ENCODE measurements at regions not wholly inside any gene's neighbourhood (a gene's known extent, or its start where the extent isn't known, plus 50 kb on each side); places are given as distances from the start of the nearest gene placed in this dataset.
A peak's percentile ranks its signal among the peaks of the same experiment; 100 is the strongest.

GRCh38 chr10:113219446-113219845 lies 269.4 kb downstream of the TCF7L2 start:
- no peak for DNase-seq

DNA sequence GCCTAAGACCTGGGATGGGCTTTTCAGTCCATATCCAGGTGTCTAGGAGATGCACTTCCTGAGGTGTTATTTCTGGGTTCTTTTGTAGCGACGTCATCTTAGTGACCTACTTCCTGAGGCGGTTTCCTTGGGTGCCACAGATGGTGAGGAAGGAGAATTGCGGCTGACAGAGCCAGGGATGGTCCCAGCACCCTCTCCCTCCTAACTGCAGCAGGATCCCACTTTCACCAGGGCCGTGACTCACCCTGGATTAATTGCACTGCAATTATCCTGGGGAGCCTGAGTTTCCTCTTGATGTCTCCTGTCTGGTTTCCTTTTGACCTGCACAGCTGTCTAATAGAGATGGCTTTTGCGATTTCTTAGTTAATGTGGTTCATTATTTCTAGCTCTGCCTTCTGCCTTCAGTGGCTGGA lies 271.7 kb downstream of the TCF7L2 start:
- DNase-seq = no peak

DNA sequence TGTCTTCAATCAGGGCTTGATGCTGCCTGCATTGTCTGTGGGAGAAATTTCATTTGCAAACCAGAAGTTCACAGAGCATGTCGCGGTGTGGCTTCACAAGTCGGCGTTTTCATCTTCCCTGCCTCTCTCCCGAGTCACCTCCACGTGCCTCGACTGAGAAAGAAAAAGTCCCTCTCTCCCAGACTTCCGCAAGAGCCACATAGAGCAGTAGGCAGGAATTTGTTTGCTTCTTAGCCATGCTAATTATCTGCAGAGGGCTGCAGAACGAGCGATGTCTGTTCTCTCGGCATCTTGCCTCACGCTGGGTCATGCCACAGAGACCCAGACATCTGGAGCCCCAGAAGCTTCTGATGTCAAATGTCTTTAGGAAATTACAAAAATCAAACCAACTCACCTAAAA lies 272.2 kb downstream of the TCF7L2 start:
- no peak for DNase-seq

DNA sequence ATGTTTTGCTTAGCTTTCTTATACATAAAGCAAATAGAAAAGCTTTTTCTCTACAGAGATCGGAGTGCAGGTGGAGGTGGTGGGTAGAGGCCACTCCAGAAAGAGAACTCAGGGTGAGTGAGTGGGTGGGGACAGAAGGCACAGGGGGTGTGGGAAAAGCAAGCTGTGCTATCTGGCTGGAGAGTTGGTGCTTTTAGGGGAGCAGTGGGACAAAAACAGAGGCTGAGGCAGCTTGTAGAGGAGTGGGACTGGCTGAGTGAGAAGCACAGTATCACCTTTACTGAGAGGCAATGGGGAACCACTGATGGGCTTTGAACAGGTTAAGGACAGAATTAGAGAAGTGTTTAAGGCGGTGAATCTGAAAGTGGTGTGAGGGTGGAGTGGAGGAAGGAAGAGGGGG lies 275.3 kb downstream of the TCF7L2 start:
- no peak for DNase-seq

DNA sequence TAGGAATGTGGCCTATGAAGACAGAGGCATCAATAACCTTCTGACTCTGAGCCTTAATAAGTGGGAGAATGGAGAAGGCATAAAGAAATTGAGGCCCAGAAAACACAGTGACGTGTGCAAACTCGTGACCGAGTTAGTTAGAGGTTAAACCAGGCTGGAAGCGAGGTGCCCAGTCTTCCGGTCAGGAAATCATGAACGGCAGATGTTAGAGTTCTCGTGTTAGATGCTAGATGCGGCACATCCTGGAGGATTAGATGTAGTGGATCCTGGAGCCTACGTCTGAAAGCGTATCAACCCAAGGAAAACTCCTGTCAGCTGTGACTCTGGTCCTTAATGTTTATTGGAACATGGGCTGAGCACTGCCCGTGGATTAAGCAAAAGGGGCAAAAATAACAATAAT lies 275.9 kb downstream of the TCF7L2 start:
- no peak for DNase-seq

DNA sequence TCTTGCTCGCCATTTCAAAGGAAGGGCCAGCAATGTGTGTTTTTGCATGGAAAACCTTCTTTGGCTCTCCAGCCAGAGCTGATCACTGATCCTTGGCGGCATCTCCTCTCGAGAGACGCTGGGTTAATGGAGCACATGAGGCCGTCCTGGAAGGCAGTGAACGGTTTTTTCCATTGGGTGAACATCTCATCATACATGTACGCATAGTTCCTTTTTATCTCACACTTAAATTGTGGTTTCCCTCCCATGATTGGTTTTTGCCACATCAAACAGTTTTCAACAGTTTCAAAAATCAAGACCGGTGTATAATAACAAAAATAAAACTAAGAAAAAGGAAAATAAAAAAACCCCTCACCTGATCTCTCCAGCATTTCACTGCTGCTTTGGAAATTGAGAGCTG lies 276.4 kb downstream of the TCF7L2 start:
- peak; percentile 13 for DNase-seq

- no peak for DNase-seq
These were observed 276.9 kb downstream of the TCF7L2 start for GRCh38 chr10:113226831-113227445.

DNA sequence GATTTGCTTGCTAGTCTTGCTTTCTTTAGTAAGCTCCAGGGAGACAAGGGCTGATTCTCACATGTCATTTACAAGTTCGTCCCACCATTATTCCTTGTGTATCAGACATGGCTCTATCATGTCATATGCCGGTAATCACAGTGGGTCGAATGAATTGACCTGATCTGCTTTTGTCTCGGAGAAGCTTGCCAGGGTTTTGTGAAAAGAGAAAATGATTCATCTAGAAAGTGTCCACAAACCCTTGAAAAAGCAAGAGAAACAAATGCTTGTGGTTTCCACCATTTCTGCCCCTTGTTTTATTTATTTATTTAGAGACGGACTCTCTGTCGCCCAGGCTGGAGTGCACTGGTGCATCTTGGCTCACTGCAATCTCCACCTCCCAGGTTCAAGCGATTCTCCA lies 278.5 kb downstream of the TCF7L2 start:
- DNase-seq = no peak

DNA sequence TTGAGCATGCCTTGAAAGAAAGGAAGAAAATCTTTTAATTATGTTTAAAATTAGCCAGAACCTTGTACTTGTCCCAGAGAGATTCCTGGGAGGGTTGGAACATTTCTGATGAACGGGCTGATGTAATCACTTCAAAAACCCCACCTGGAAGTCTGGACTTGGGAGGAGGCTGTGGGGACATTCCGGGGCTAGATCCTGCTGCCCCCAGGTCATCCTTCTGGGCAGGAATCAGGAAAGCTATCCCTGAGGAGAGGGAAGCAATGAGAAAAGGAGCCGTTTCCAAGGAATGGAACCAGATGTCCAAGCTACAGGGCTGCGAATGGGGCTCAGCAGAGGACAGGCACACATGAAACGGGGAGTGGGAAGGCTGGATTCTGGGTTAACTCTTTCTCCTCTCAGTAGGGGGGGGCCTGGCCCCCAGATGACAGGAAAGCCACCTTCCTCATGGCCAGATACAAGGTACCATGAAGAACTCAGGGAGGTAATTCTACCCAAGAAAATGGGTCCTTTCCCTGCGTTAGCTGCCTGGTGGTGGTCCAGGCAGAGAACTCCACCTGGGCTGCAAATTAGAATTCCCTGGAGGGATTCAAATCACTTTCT lies 280.1 kb downstream of the TCF7L2 start:
- DNase-seq = no peak

DNA sequence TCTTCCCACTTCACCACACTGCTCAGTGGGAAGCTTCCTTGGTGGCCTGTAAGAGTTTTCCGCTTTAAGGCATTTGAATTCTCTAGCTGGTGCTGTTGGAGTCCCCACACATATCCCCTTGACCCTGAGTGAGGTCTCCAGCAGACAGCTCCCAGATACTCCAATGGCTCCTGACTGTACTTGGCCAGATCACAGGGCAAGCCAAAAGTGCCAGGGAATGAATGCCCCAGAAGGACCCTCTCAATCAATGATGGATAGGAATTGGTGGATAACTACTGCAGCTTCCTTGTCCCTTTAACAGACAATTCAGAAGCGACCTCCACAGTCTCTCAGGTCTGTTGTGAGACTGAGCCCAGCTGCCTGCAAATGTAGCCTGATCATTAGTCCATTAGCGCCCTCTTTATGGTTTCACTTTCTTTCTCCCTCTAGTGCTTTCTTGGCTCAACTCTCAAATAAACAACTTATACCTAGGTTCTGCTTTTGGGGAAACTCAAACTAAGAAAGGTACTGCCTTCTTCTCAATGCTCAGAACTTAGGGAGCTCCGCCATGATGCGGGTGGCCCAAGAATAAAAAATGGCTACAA lies 283.0 kb downstream of the TCF7L2 start:
- no peak for DNase-seq

DNA sequence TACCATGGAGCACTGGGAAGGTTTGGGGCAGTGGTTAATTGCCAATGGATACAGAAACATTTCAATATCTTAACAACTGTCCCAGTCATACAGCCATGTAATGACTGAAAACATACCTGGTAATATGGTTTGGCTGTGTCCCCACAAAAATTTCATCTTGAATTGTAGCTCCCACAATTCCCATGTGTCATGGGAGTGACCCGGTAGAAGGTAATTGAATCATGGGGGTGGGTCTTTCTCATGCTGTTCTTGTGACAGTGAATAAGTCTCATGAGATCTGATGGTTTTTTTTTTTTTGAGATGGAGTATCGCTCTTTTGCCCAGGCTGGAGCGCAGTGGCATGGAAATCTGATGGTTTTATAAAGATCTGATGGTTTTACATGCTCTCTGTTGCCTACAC lies 284.4 kb downstream of the TCF7L2 start:
- no peak for DNase-seq

GRCh38 chr10:113235508-113235907 lies 285.5 kb downstream of the TCF7L2 start:
- DNase-seq = no peak

GRCh38 chr10:113236998-113237397 lies 287.0 kb downstream of the TCF7L2 start:
- DNase-seq = no peak

GRCh38 chr10:113239566-113240350 lies 289.7 kb downstream of the TCF7L2 start:
- no peak for DNase-seq

DNA sequence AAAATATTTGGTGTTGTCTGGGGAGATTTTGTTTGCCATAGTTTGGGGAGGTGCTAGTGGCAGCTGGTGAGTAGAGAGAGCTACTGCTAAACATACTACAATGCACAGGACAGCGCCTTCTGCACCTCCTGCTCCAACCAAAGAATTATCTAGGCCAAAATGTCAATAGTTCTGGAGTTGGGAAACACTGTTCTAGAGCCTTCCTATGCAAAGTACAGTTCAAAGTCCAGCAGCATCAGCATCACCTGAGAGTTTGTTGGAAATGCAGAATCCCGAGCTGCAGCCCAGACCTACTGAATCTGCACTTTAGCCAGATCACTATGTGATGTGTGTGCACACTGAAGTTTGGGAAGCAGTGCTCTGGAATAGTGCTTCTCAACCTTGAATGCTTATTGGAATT lies 290.7 kb downstream of the TCF7L2 start:
- DNase-seq = no peak

DNA sequence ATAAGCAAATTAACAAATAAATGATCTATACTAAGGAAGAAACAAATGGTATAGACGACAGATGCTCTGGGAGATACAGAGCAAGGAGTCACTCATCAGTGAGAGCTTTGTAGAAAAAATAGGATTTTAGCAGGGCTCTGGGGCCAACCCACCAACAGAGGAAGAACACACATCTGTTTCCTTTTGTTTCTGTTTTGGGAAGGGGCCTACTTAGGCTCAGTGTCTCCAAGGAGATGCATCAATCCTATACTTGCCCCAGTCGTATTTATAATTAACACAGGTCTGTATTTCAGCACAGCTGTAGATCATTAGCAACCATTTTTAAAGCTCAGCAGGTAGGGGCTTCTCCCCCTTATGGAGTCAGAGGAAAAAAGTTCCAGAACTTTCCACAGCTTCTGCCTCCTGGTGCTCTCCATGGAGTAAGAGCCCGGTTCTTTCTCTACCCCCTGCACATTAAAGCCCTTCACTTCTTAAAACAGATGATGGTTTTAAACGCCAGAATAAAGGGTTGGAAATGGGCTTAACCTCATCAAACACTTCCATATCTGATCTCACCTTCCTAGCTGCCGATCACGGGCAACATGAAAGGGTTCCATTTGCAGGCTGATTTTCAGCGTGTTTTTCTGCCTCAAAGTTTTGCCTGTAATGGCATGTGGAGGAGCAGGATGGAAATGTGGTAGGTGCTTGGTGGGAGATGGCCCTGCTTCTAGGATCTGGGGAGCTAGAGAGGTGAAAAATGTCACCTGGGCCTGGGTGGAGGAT lies 291.7 kb downstream of the TCF7L2 start:
- DNase-seq = no peak

DNA sequence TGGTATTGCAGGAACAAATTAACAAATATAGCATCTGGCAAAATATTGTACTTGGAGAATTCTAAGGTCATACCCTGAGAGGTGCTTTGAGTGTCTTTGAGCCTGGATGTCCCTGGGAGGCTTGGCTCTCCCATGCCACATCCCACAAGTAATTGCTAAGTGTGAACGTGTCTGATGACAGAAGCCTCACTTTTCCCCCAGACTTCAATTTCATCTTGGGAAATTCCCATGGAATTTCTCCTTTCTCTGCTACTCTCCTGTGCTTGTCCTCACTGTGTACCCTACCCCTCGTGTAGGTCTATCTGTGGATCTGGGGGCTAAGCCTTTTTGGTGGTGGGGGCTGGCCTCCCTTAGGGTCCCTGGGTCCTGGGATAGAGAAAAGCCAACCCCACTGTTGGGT lies 293.3 kb downstream of the TCF7L2 start:
- no peak for DNase-seq

DNA sequence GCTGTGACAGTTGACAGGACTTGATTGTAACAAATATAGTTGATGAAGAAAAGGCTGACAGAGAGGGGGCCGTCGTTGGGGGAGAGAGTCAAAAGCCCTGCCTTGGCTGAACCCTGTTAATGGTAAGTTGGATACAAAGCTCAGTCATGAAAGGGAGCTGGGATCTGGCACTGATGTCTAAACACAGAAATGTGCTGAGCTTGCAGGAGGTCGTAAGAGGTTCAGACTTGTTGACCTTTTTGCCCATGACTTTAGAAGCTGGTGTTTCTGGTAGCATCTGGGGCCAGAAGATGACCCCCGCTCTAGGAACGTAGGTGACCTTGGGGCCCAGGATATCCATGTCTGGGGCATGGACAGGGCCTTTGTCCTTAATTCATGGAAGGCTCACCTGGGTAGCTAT lies 294.7 kb downstream of the TCF7L2 start:
- DNase-seq = no peak

GRCh38 chr10:113245286-113245685 lies 295.2 kb downstream of the TCF7L2 start:
- no peak for DNase-seq

DNA sequence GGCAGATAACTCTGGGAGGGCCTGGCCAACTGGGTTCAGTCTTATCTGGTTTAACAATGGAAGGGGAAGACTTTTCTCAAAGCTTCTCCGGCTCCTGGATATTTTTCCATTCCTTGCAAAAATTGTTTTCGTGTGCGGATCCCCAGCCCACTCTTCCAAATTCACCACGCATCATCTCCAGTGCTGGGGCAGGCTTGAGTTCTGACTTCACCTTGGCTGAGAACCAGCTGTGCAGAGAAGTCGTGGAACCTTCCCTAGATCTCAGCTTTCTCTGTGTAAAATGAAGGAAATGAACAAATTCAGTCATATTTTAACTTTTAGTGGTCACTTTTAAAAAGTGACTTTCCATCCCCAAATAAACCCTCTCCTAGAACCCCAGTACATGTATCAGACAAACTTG lies 297.0 kb downstream of the TCF7L2 start:
- no peak for DNase-seq

- DNase-seq = no peak
These were observed 299.9 kb upstream of the HABP2 start for GRCh38 chr10:113252650-113253618.

Data from activated CD4-positive, alpha-beta T cell treated with anti-CD3 and anti-CD28 coated beads, Interleukin-2, Interleukin-6, amounts not matched to agents 100 ng/mL and 50 ng/mL, durations not matched to agents 16 hours and 8 hours (primary cell).